CD4-positive, alpha-beta T cell (primary cell): ENCODE measurements at regions not wholly inside any gene's neighbourhood (a gene's known extent, or its start where the extent isn't known, plus 50 kb on each side); places are given as distances from the start of the nearest gene placed in this dataset.

Experiments
- ATAC-seq: fragments of 200-7000 bp; cut with Tn5 transposase; one replicate; pipeline ENCODE4 v1.10.0; 2022; ENCODE audit warnings: mild to moderate bottlenecking; ENCODE audit not compliant: poor library complexity
- CTCF ChIA-PET: fragments of 350-600 bp; sonication (Branson Sonifier 250); formaldehyde crosslinking; loops from one replicate; lab custom pipeline; 2021; ENCODE audit warnings: antibody characterized with exemption, inconsistent platforms; lab: Charles Lee
- POLR2A ChIA-PET: fragments of 350-600 bp; sonication (Branson Sonifier 250); formaldehyde crosslinking; loops from one replicate; lab custom pipeline; 2021; ENCODE audit warnings: antibody characterized with exemption, inconsistent platforms; lab: Charles Lee
- DNase-seq, 14 experiments: peaks; one replicate each; pipeline ENCODE4 v3.0.0-alpha.2; 2013 to 2020; ENCODE audit warnings: mixed read lengths in 2 of 14
- H3K27ac ChIP-seq, 2 donors: one replicate each; pipeline versions ENCODE4 v1.5.1 to v1.7.0; 2013; ENCODE audit warnings: low read length in 2 of 2, low read depth in 1 of 2, mild to moderate bottlenecking in 1 of 2
- H3K27me3 ChIP-seq, 2 experiments: 1 replicate in 1 of 2; 2 replicates in 1 of 2; pipeline versions ENCODE4 v1.6.1 to v1.7.0; 2013; ENCODE audit warnings: low read length in 2 of 2, control low read depth in 1 of 2, mild to moderate bottlenecking in 1 of 2, moderate library complexity in 1 of 2; ENCODE audit not compliant: insufficient read depth in 2 of 2, control insufficient read depth in 1 of 2
- H3K36me3 ChIP-seq: one replicate; pipeline ENCODE4 v1.6.1; 2013; ENCODE audit warnings: low read length, control low read depth; ENCODE audit not compliant: insufficient read depth
- H3K4me1 ChIP-seq: one replicate; pipeline ENCODE4 v1.6.1; 2013; ENCODE audit warnings: low read length, control low read depth; ENCODE audit not compliant: insufficient read depth
- H3K4me3 ChIP-seq: one replicate; pipeline ENCODE4 v1.5.1; 2013; ENCODE audit warnings: mild to moderate bottlenecking, low read length, moderate library complexity
- H3K9me3 ChIP-seq, 2 experiments: 1 replicate in 1 of 2; 2 replicates in 1 of 2; pipeline versions ENCODE4 v1.6.1 to v1.7.0; 2013; ENCODE audit warnings: low read length in 2 of 2, mild to moderate bottlenecking in 2 of 2, control low read depth in 1 of 2, moderate library complexity in 1 of 2; ENCODE audit not compliant: control insufficient read depth in 1 of 2, insufficient read depth in 1 of 2
- H3K27ac Mint-ChIP-seq: one replicate; pipeline ENCODE4 v1.8.0; 2020; ENCODE audit warnings: mixed read lengths
- H3K27me3 Mint-ChIP-seq: one replicate; pipeline ENCODE4 v1.8.0; 2021; ENCODE audit warnings: mixed read lengths
- H3K36me3 Mint-ChIP-seq: one replicate; pipeline ENCODE4 v1.8.0; 2021; ENCODE audit warnings: low read depth, mixed read lengths
- H3K4me1 Mint-ChIP-seq: one replicate; pipeline ENCODE4 v1.8.0; 2021; ENCODE audit warnings: low read depth, mixed read lengths
- H3K4me3 Mint-ChIP-seq: one replicate; pipeline ENCODE4 v1.8.0; 2020; ENCODE audit warnings: mild to moderate bottlenecking, mixed read lengths
- H3K9me3 Mint-ChIP-seq: one replicate; pipeline ENCODE4 v1.8.0; 2020; ENCODE audit warnings: mixed read lengths
- CTCF ChIP-seq: fragments of 200-600 bp; IDR thresholded peaks from one replicate; pipeline ENCODE4 v1.8.0; 2022; ENCODE audit warnings: antibody characterized with exemption, mild to moderate bottlenecking
- intact Hi-C, 2 experiments: fragments of 100-400 bp; cut with DNase I in 1 of 2; cut with micrococcal nuclease in 1 of 2; formaldehyde crosslinking; loops; one replicate each; pipeline versions ENCODE4 v1.15.1 to v1.9.0; 2023 to 2025; cut with DNase I, micrococcal nuclease

GRCh38 chr5:3828761-3829160 lies 233.1 kb downstream of the IRX1 start:
- no peak for TF ChIP-seq CTCF
- ChIA-PET POLR2A (no interaction called here), CTCF (no interaction called here)
- peaks cover 2% of the 10 kb centered on the region for H3K9me3 Mint-ChIP-seq
- H3K27me3 Mint-ChIP-seq, result no peaks in the 10 kb centered on the region
- no peaks in the 10 kb centered on the region for H3K4me1 ChIP-seq
- H3K36me3 Mint-ChIP-seq, result no peaks in the 10 kb centered on the region
- H3K4me3 Mint-ChIP-seq, result no peak overlapping the region
- H3K27ac ChIP-seq, result no peak overlapping the region
- no peak overlapping the region for H3K4me3 ChIP-seq
- intact Hi-C loops, result no loop called here
- H3K27me3 ChIP-seq, result no peaks in the 10 kb centered on the region
- DNase-seq (no peak), ATAC-seq (no peak)
- H3K9me3 ChIP-seq, result peaks cover 0 to 14% of the 10 kb centered on the region in 2 experiments
- H3K4me1 Mint-ChIP-seq, result no peaks in the 10 kb centered on the region
- no peaks in the 10 kb centered on the region for H3K36me3 ChIP-seq
- no peak overlapping the region for H3K27ac Mint-ChIP-seq

GRCh38 chr5:3833566-3833965 lies 237.9 kb downstream of the IRX1 start:
- Histone ChIP-seq H3K4me3 (no peak overlapping the region), H3K9me3 (peaks cover 0 to 9% of the 10 kb centered on the region in 2 experiments), H3K4me1 (no peaks in the 10 kb centered on the region), H3K27me3 (no peaks in the 10 kb centered on the region), H3K27ac (no peak overlapping the region), H3K36me3 (no peaks in the 10 kb centered on the region)
- no peak for ATAC-seq
- Mint-ChIP-seq H3K27ac (no peak overlapping the region), H3K27me3 (no peaks in the 10 kb centered on the region), H3K36me3 (no peaks in the 10 kb centered on the region), H3K9me3 (no peaks in the 10 kb centered on the region), H3K4me1 (no peaks in the 10 kb centered on the region), H3K4me3 (no peak overlapping the region)
- CTCF ChIA-PET, result no interaction called here
- POLR2A ChIA-PET, result no interaction called here
- no peak for TF ChIP-seq CTCF
- DNase-seq, result no peak
- intact Hi-C loops, result no loop called here

- H3K27ac ChIP-seq, result no peak overlapping the region
- H3K4me3 ChIP-seq, result no peak overlapping the region
- H3K4me1 ChIP-seq, result no peaks in the 10 kb centered on the region
- Mint-ChIP-seq H3K4me1 (no peaks in the 10 kb centered on the region), H3K9me3 (no peaks in the 10 kb centered on the region), H3K4me3 (no peak overlapping the region), H3K27ac (no peak overlapping the region), H3K27me3 (no peaks in the 10 kb centered on the region), H3K36me3 (no peaks in the 10 kb centered on the region)
- ATAC-seq (no peak), DNase-seq (no peak)
- intact Hi-C loops, result no loop called here
- CTCF ChIA-PET, result no interaction called here
- POLR2A ChIA-PET, result no interaction called here
- peaks cover 0 to 8% of the 10 kb centered on the region in 2 experiments for H3K9me3 ChIP-seq
- no peak for TF ChIP-seq CTCF
- no peaks in the 10 kb centered on the region for H3K27me3 ChIP-seq
- no peaks in the 10 kb centered on the region for H3K36me3 ChIP-seq
Measured at GRCh38 chr5:3835811-3836210, 240.2 kb downstream of the IRX1 start.
